ENCODE measurements at regions not wholly inside any gene's neighbourhood (a gene's known extent, or its start where the extent isn't known, plus 50 kb on each side); places are given as distances from the start of the nearest gene placed in this dataset.
A peak's percentile ranks its signal among the peaks of the same experiment; 100 is the strongest.

GRCh38 chr14:86057018-86057667 lies 527.2 kb downstream of the FLRT2 start:
- H3K4me3 ChIP-seq (ENCODE audit: low read depth, low read length), result no peak overlapping the region
- no peak for DNase-seq (ENCODE audit: low read depth)
- TF ChIP-seq CTCF (IDR thresholded peaks at IDR 0.05; ENCODE audit: low read depth, low read length, missing control alignments), result peak; percentile 57

- no peak for DNase-seq (ENCODE audit: low read depth)
- no peak overlapping the region for H3K4me3 ChIP-seq (ENCODE audit: low read depth, low read length)
- TF ChIP-seq CTCF (IDR thresholded peaks at IDR 0.05; ENCODE audit: low read depth, low read length, missing control alignments), result no peak
Observed at GRCh38 chr14:86055512-86056075, 525.6 kb downstream of the FLRT2 start.

GRCh38 chr14:86052868-86053267 lies 522.9 kb downstream of the FLRT2 start:
- DNase-seq (ENCODE audit: low read depth), result no peak
- no peak for TF ChIP-seq CTCF (IDR thresholded peaks at IDR 0.05; ENCODE audit: low read depth, low read length, missing control alignments)
- no peak overlapping the region for H3K4me3 ChIP-seq (ENCODE audit: low read depth, low read length)

GRCh38 chr14:86050757-86051156 lies 520.8 kb downstream of the FLRT2 start:
- TF ChIP-seq CTCF (IDR thresholded peaks at IDR 0.05; ENCODE audit: low read depth, low read length, missing control alignments), result no peak
- H3K4me3 ChIP-seq (ENCODE audit: low read depth, low read length), result no peak overlapping the region
- DNase-seq (ENCODE audit: low read depth), result no peak

GRCh38 chr14:86050072-86050683 lies 520.2 kb downstream of the FLRT2 start:
- TF ChIP-seq CTCF (IDR thresholded peaks at IDR 0.05; ENCODE audit: low read depth, low read length, missing control alignments), result no peak
- no peak for DNase-seq (ENCODE audit: low read depth)
- H3K4me3 ChIP-seq (ENCODE audit: low read depth, low read length), result no peak overlapping the region

GRCh38 chr14:86039176-86039575 lies 509.2 kb downstream of the FLRT2 start:
- H3K4me3 ChIP-seq (ENCODE audit: low read depth, low read length), result no peak overlapping the region
- TF ChIP-seq CTCF (IDR thresholded peaks at IDR 0.05; ENCODE audit: low read depth, low read length, missing control alignments), result no peak
- no peak for DNase-seq (ENCODE audit: low read depth)
